ENCODE measurements at regions not wholly inside any gene's neighbourhood (a gene's known extent, or its start where the extent isn't known, plus 50 kb on each side); places are given as distances from the start of the nearest gene placed in this dataset.
A peak's percentile ranks its signal among the peaks of the same experiment; 100 is the strongest.

- no peak for ATAC-seq
Measured at GRCh38 chr7:156174428-156174827, 362.2 kb upstream of the SHH start.

- no peak for ATAC-seq
Measured at GRCh38 chr7:156173748-156174353, 361.6 kb upstream of the SHH start.

- ATAC-seq: no peak
Measured at GRCh38 chr7:156173346-156173745, 361.1 kb upstream of the SHH start.

GRCh38 chr7:156172638-156173037 lies 360.4 kb upstream of the SHH start:
- no peak for ATAC-seq

GRCh38 chr7:156169474-156170370 lies 357.5 kb upstream of the SHH start:
- ATAC-seq: no peak

GRCh38 chr7:156168434-156168833 lies 356.2 kb upstream of the SHH start:
- no peak for ATAC-seq

GRCh38 chr7:156167987-156168386 lies 355.7 kb upstream of the SHH start:
- no peak for ATAC-seq

GRCh38 chr7:156167417-156167807 lies 355.1 kb upstream of the SHH start:
- ATAC-seq: no peak

GRCh38 chr7:156166692-156167416 lies 354.6 kb upstream of the SHH start:
- ATAC-seq: no peak

GRCh38 chr7:156163747-156164146 lies 351.5 kb upstream of the SHH start:
- ATAC-seq: no peak

- no peak for ATAC-seq
Measured at GRCh38 chr7:156162451-156162850, 350.2 kb upstream of the SHH start.

- ATAC-seq: peak; percentile 26
Measured at GRCh38 chr7:156160811-156161210, 348.5 kb upstream of the SHH start.

GRCh38 chr7:156158693-156159092 lies 346.4 kb upstream of the SHH start:
- no peak for ATAC-seq

- ATAC-seq: no peak
Measured at GRCh38 chr7:156158213-156158612, 345.9 kb upstream of the SHH start.

- no peak for ATAC-seq
Measured at GRCh38 chr7:156157409-156158012, 345.2 kb upstream of the SHH start.

- peak; percentile 44 for ATAC-seq
Measured at GRCh38 chr7:156156734-156157408, 344.6 kb upstream of the SHH start.

- no peak for ATAC-seq
Measured at GRCh38 chr7:156155988-156156733, 343.9 kb upstream of the SHH start.

- no peak for ATAC-seq
Measured at GRCh38 chr7:156153590-156153989, 341.3 kb upstream of the SHH start.

- ATAC-seq: no peak
Measured at GRCh38 chr7:156152390-156152789, 340.1 kb upstream of the SHH start.

- ATAC-seq: no peak
Measured at GRCh38 chr7:156151658-156152057, 339.4 kb upstream of the SHH start.

- no peak for ATAC-seq
Measured at GRCh38 chr7:156151078-156151477, 338.8 kb upstream of the SHH start.

GRCh38 chr7:156148995-156149394 lies 336.7 kb upstream of the SHH start:
- no peak for ATAC-seq

All from esophagus mucosa (tissue), 1 donor.